ENCODE measurements at regions not wholly inside any gene's neighbourhood (a gene's known extent, or its start where the extent isn't known, plus 50 kb on each side); places are given as distances from the start of the nearest gene placed in this dataset.

- Histone ChIP-seq H3K27ac (no peak overlapping the region), H3K27me3 (no peaks in the 10 kb centered on the region), H3K36me3 (no peaks in the 10 kb centered on the region), H3K9me3 (no peaks in the 10 kb centered on the region), H3K4me3 (no peak overlapping the region), H3K4me1 (peaks cover under 1 to 1% of the 10 kb centered on the region in 2 donors)
- TF ChIP-seq POLR2A (IDR thresholded peaks at IDR 0.05) = no peak
- TF ChIP-seq, protein P1, sequence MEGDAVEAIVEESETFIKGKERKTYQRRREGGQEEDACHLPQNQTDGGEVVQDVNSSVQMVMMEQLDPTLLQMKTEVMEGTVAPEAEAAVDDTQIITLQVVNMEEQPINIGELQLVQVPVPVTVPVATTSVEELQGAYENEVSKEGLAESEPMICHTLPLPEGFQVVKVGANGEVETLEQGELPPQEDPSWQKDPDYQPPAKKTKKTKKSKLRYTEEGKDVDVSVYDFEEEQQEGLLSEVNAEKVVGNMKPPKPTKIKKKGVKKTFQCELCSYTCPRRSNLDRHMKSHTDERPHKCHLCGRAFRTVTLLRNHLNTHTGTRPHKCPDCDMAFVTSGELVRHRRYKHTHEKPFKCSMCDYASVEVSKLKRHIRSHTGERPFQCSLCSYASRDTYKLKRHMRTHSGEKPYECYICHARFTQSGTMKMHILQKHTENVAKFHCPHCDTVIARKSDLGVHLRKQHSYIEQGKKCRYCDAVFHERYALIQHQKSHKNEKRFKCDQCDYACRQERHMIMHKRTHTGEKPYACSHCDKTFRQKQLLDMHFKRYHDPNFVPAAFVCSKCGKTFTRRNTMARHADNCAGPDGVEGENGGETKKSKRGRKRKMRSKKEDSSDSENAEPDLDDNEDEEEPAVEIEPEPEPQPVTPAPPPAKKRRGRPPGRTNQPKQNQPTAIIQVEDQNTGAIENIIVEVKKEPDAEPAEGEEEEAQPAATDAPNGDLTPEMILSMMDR (IDR thresholded peaks at IDR 0.05 in 4 of 5, conservative IDR thresholded peaks at IDR 0.05 in 1 of 5) = no peak
- in situ Hi-C loops (cut with MboI; ENCODE audit: low sequenced_read_pairs in 4 of 4) (loop anchor here (10.0 to 25.0 kb wide), 5 partner anchors 229 to 692 kb away; partner anchors contain the start of gene ERMN (in 2 of the 4)), intact Hi-C loops (cut with DNase I; ENCODE audit: low total_unique reads) (no loop called here)
- no peak for DNase-seq
- no peak for ATAC-seq
Observed at GRCh38 chr2:158004126-158004764, 97.4 kb upstream of the UPP2 start.

DNA sequence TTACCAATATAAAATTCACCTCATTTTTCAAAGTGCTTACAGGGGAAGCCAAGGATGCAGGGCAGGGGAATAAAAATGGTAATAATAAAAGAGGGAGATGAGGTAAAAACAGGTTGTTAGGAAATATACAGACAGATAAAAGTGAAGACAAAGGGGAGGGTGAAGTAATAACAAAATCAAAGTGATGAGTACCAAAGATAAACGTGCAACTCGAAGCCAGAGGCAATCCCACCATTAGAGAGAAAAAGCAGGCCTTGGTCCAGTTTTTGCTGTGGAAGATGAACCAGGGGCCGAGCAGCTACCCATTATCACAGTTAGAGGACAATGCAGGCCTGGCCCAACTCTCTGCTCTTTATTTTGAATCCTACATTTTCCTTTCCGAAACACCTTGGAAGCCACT lies 99.6 kb upstream of the UPP2 start:
- Histone ChIP-seq H3K36me3 (no peaks in the 10 kb centered on the region), H3K9me3 (no peaks in the 10 kb centered on the region), H3K27me3 (no peaks in the 10 kb centered on the region), H3K4me3 (no peak overlapping the region), H3K4me1 (no peaks in the 10 kb centered on the region), H3K27ac (no peak overlapping the region)
- no peak for ATAC-seq
- intact Hi-C loops (cut with DNase I; ENCODE audit: low total_unique reads) (no loop called here), in situ Hi-C loops (cut with MboI; ENCODE audit: low sequenced_read_pairs in 4 of 4) (loop anchor here (10.0 to 25.0 kb wide), 5 partner anchors 227 to 690 kb away; partner anchors contain the start of gene ERMN (in 2 of the 4))
- no peak for DNase-seq
- TF ChIP-seq, protein P1 (IDR thresholded peaks at IDR 0.05 in 4 of 5, conservative IDR thresholded peaks at IDR 0.05 in 1 of 5) = no peak
- TF ChIP-seq POLR2A (IDR thresholded peaks at IDR 0.05) = no peak

- in situ Hi-C loops (cut with MboI; ENCODE audit: low sequenced_read_pairs in 4 of 4) = loop anchor here in 1 of 4 donors (5.0 kb wide), 1 partner anchor 219 kb away; no protein-coding TSS in a partner anchor
- H3K4me1 ChIP-seq = no peaks in the 10 kb centered on the region
- TF ChIP-seq, protein P1 (IDR thresholded peaks at IDR 0.05 in 4 of 5, conservative IDR thresholded peaks at IDR 0.05 in 1 of 5) = no peak
- no peak for TF ChIP-seq POLR2A (IDR thresholded peaks at IDR 0.05)
- no peak for ATAC-seq
- intact Hi-C loops (cut with DNase I; ENCODE audit: low total_unique reads) = no loop called here
- DNase-seq = no peak
- H3K4me3 ChIP-seq = no peak overlapping the region
- no peaks in the 10 kb centered on the region for H3K27me3 ChIP-seq
- no peak overlapping the region for H3K27ac ChIP-seq
- no peaks in the 10 kb centered on the region for H3K36me3 ChIP-seq
- no peaks in the 10 kb centered on the region for H3K9me3 ChIP-seq
Observed at GRCh38 chr2:157996799-157997198, 104.9 kb upstream of the UPP2 start.

GRCh38 chr2:157995117-157995516 lies 106.6 kb upstream of the UPP2 start:
- Histone ChIP-seq H3K27me3 (no peaks in the 10 kb centered on the region), H3K4me1 (no peaks in the 10 kb centered on the region), H3K9me3 (no peaks in the 10 kb centered on the region), H3K27ac (no peak overlapping the region), H3K36me3 (no peaks in the 10 kb centered on the region), H3K4me3 (no peak overlapping the region)
- intact Hi-C loops (cut with DNase I; ENCODE audit: low total_unique reads) = no loop called here
- no peak for DNase-seq
- TF ChIP-seq POLR2A (IDR thresholded peaks at IDR 0.05) = no peak
- TF ChIP-seq, protein P1 (IDR thresholded peaks at IDR 0.05 in 4 of 5, conservative IDR thresholded peaks at IDR 0.05 in 1 of 5) = no peak
- in situ Hi-C loops (cut with MboI; ENCODE audit: low sequenced_read_pairs in 4 of 4) = loop anchor here in 1 of 4 donors (5.0 kb wide), 1 partner anchor 218 kb away; no protein-coding TSS in a partner anchor
- ATAC-seq = no peak
